ENCODE measurements at regions not wholly inside any gene's neighbourhood (a gene's known extent, or its start where the extent isn't known, plus 50 kb on each side); places are given as distances from the start of the nearest gene placed in this dataset.
A peak's percentile ranks its signal among the peaks of the same experiment; 100 is the strongest.

DNA sequence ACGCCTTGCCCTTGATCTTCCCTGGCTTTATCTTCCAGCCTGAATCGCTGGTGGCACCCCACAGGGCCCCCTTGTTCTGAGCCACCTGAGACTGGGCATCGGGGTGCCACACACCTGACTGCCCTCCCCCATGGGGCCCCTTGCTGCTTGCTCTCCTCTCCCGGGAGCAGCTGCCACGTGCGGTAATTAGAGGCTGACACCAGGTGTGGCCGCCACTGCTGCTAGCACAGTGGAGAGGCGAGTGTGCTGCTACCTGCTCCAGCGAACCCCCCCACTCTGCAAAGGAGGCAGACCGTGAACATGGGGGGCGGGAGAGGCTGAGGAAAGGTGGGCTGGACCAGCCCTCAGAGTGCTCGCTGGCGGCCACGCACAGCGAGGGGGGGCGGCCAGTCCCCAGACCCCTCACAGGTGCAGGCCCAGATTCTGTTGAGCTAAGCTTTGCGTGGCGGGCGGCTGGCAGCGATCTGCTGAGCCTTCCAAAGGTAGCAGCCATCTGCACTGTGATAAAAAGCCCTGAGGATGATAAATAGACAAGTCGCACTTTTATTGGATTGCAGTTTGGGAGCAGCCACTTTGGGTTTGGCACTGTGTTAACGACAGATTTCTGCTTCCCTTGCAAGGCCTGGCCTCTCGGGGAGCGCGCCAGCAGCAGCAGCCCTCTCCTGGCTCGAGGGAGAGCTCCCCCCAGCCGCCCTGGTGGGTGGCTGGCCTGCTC lies 167.9 kb upstream of the GSE1 start:
- Histone ChIP-seq H3K4me2 (ENCODE audit: control insufficient read depth, extremely low read depth, insufficient read depth, low read depth, low read length) (no peak overlapping the region), H3K27me3 (ENCODE audit: control insufficient read depth, extremely low read depth, insufficient read depth, low read length) (peaks cover 35% of the 10 kb centered on the region), H3K9ac (ENCODE audit: control insufficient read depth, extremely low read depth, insufficient read depth, low read length) (no peak overlapping the region), H3K9me3 (ENCODE audit: control insufficient read depth, low read depth, low read length) (no peaks in the 10 kb centered on the region), H3K9me1 (ENCODE audit: control insufficient read depth, extremely low read depth, insufficient read depth, low read length) (no peaks in the 10 kb centered on the region), H3K4me3 (ENCODE audit: control insufficient read depth in 2 of 3, extremely low read depth in 1 of 3, insufficient read depth in 2 of 3, low read depth in 1 of 3, low read length in 3 of 3) (no peak overlapping the region), H3K79me2 (ENCODE audit: control insufficient read depth, insufficient read depth, low read length) (no peaks in the 10 kb centered on the region), H3K36me3 (ENCODE audit: control insufficient read depth in 2 of 2, extremely low read depth in 1 of 2, insufficient read depth in 2 of 2, low read length in 2 of 2) (no peaks in the 10 kb centered on the region), H3K4me1 (ENCODE audit: control insufficient read depth, extremely low read depth, insufficient read depth, low read length) (no peaks in the 10 kb centered on the region), H3K27ac (ENCODE audit: control insufficient read depth, insufficient read depth, low read length) (no peak overlapping the region), H2AFZ (ENCODE audit: control insufficient read depth, low read length) (no peak overlapping the region), H4K20me1 (ENCODE audit: control insufficient read depth, extremely low read depth, insufficient read depth, low read length) (peaks cover 2% of the 10 kb centered on the region)
- DNase-seq (ENCODE audit: low read depth, low spot score) (no peak), FAIRE-seq (no peak)
- dilution Hi-C loops (cut with MboI; ENCODE audit: extremely low pct_ligation_motif_present, low sequenced_read_pairs) = no loop called here
- no peak for TF ChIP-seq EZH2 (IDR thresholded peaks at IDR 0.05; ENCODE audit: low read length)
- TF ChIP-seq, protein P1, sequence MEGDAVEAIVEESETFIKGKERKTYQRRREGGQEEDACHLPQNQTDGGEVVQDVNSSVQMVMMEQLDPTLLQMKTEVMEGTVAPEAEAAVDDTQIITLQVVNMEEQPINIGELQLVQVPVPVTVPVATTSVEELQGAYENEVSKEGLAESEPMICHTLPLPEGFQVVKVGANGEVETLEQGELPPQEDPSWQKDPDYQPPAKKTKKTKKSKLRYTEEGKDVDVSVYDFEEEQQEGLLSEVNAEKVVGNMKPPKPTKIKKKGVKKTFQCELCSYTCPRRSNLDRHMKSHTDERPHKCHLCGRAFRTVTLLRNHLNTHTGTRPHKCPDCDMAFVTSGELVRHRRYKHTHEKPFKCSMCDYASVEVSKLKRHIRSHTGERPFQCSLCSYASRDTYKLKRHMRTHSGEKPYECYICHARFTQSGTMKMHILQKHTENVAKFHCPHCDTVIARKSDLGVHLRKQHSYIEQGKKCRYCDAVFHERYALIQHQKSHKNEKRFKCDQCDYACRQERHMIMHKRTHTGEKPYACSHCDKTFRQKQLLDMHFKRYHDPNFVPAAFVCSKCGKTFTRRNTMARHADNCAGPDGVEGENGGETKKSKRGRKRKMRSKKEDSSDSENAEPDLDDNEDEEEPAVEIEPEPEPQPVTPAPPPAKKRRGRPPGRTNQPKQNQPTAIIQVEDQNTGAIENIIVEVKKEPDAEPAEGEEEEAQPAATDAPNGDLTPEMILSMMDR (optimal IDR thresholded peaks at IDR 0.05 in 1 of 3, IDR thresholded peaks at IDR 0.05 in 1 of 3, conservative IDR thresholded peaks at IDR 0.05 in 1 of 3; ENCODE audit: extremely low read depth in 1 of 3, insufficient read depth in 2 of 3, low read length in 3 of 3) = peak in 1 of 3 experiments; percentile 28

DNA sequence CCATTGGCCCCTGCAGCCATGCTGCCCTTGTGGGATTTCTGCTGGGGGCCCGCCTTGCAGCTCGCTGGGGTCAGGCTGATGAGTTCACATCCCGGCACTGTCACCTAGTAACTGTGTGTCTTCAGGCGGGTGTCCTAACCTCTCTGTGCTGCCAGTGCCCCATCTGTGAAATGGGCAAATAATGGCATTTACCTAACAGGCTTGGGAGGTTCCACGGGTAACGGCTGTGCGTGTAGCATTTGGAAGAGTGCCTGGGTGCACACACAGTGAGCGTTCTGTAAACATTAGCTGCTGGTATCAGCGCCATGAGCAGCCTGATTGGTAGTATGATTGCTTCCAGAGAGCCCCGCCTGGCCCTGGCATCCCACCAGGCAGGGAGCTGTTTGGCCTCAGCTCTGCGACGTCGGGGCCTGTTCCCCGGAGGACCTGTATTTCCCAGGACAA lies 167.3 kb upstream of the GSE1 start:
- H3K36me3 ChIP-seq (ENCODE audit: control insufficient read depth in 2 of 2, extremely low read depth in 1 of 2, insufficient read depth in 2 of 2, low read length in 2 of 2) = no peaks in the 10 kb centered on the region
- H3K79me2 ChIP-seq (ENCODE audit: control insufficient read depth, insufficient read depth, low read length) = no peaks in the 10 kb centered on the region
- dilution Hi-C loops (cut with MboI; ENCODE audit: extremely low pct_ligation_motif_present, low sequenced_read_pairs) = no loop called here
- H3K4me1 ChIP-seq (ENCODE audit: control insufficient read depth, extremely low read depth, insufficient read depth, low read length) = no peaks in the 10 kb centered on the region
- DNase-seq (ENCODE audit: low read depth, low spot score) (no peak), FAIRE-seq (no peak)
- no peak overlapping the region for H2AFZ ChIP-seq (ENCODE audit: control insufficient read depth, low read length)
- H3K9me1 ChIP-seq (ENCODE audit: control insufficient read depth, extremely low read depth, insufficient read depth, low read length) = no peaks in the 10 kb centered on the region
- peaks cover 2% of the 10 kb centered on the region for H4K20me1 ChIP-seq (ENCODE audit: control insufficient read depth, extremely low read depth, insufficient read depth, low read length)
- no peaks in the 10 kb centered on the region for H3K9me3 ChIP-seq (ENCODE audit: control insufficient read depth, low read depth, low read length)
- H3K27ac ChIP-seq (ENCODE audit: control insufficient read depth, insufficient read depth, low read length) = no peak overlapping the region
- no peak overlapping the region for H3K4me2 ChIP-seq (ENCODE audit: control insufficient read depth, extremely low read depth, insufficient read depth, low read depth, low read length)
- no peak overlapping the region for H3K4me3 ChIP-seq (ENCODE audit: control insufficient read depth in 2 of 3, extremely low read depth in 1 of 3, insufficient read depth in 2 of 3, low read depth in 1 of 3, low read length in 3 of 3)
- TF ChIP-seq EZH2 (IDR thresholded peaks at IDR 0.05; ENCODE audit: low read length) = peak; percentile 51
- TF ChIP-seq, protein P1 (optimal IDR thresholded peaks at IDR 0.05 in 1 of 3, IDR thresholded peaks at IDR 0.05 in 1 of 3, conservative IDR thresholded peaks at IDR 0.05 in 1 of 3; ENCODE audit: extremely low read depth in 1 of 3, insufficient read depth in 2 of 3, low read length in 3 of 3) = no peak
- peaks cover 35% of the 10 kb centered on the region for H3K27me3 ChIP-seq (ENCODE audit: control insufficient read depth, extremely low read depth, insufficient read depth, low read length)
- H3K9ac ChIP-seq (ENCODE audit: control insufficient read depth, extremely low read depth, insufficient read depth, low read length) = no peak overlapping the region
